Fibroblast of villous mesenchyme (primary cell): ENCODE measurements at regions not wholly inside any gene's neighbourhood (a gene's known extent, or its start where the extent isn't known, plus 50 kb on each side); places are given as distances from the start of the nearest gene placed in this dataset.

Experiments used
- DNase-seq: peaks from one replicate; pipeline ENCODE4 v3.0.0-alpha.2; 2010; ENCODE audit warnings: low read depth
- H3K4me3 ChIP-seq: 2 replicates; pipeline ENCODE4 v1.5.1; 2011; ENCODE audit warnings: low read depth, mild to moderate bottlenecking, low read length
- CTCF ChIP-seq: IDR thresholded peaks from 2 replicates; pipeline ENCODE4 v1.5.1; 2012; ENCODE audit warnings: low read depth, mild to moderate bottlenecking, low read length; ENCODE audit not compliant: insufficient read depth

GRCh38 chr14:71524320-71524982, 407.8 kb upstream of the RGS6 start:
- TF ChIP-seq CTCF: no peak
- no peak overlapping the region for H3K4me3 ChIP-seq
- no peak for DNase-seq

- DNase-seq: no peak
- no peak overlapping the region for H3K4me3 ChIP-seq
- TF ChIP-seq CTCF: no peak
Observed at GRCh38 chr14:71525663-71526221, 406.5 kb upstream of the RGS6 start.

GRCh38 chr14:71526388-71526787, 405.8 kb upstream of the RGS6 start:
- H3K4me3 ChIP-seq: no peak overlapping the region
- DNase-seq: no peak
- TF ChIP-seq CTCF: no peak

- H3K4me3 ChIP-seq: no peak overlapping the region
Observed at GRCh38 chr14:71527838-71528237, 404.4 kb upstream of the RGS6 start.

GRCh38 chr14:71529848-71530247, 402.4 kb upstream of the RGS6 start:
- DNase-seq: peak; percentile 25
- TF ChIP-seq CTCF: no peak
- H3K4me3 ChIP-seq: no peak overlapping the region

More at GRCh38 chr14:71527838-71528237, 404.4 kb upstream of the RGS6 start:
- no peak for TF ChIP-seq CTCF
- DNase-seq: no peak

- DNase-seq: no peak
- no peak for TF ChIP-seq CTCF
- H3K4me3 ChIP-seq: no peak overlapping the region
Observed at GRCh38 chr14:71532344-71532743, 399.9 kb upstream of the RGS6 start.

GRCh38 chr14:71532790-71533189, 399.4 kb upstream of the RGS6 start:
- no peak overlapping the region for H3K4me3 ChIP-seq
- TF ChIP-seq CTCF: no peak
- DNase-seq: no peak
